NCI-H345 (cell line): ENCODE measurements at regions not wholly inside any gene's neighbourhood (a gene's known extent, or its start where the extent isn't known, plus 50 kb on each side); places are given as distances from the start of the nearest gene placed in this dataset.
A peak's percentile ranks its signal among the peaks of the same experiment; 100 is the strongest.
"Not testable (repeated sequence)": the region's sequence is repeated elsewhere in the genome, so short reads cannot be mapped to it uniquely, and the experiment has no call there.

Experiments
- DNase-seq: peaks from one replicate; lab custom pipeline; 2025; lab: John Stamatoyannopoulos, UW

DNA sequence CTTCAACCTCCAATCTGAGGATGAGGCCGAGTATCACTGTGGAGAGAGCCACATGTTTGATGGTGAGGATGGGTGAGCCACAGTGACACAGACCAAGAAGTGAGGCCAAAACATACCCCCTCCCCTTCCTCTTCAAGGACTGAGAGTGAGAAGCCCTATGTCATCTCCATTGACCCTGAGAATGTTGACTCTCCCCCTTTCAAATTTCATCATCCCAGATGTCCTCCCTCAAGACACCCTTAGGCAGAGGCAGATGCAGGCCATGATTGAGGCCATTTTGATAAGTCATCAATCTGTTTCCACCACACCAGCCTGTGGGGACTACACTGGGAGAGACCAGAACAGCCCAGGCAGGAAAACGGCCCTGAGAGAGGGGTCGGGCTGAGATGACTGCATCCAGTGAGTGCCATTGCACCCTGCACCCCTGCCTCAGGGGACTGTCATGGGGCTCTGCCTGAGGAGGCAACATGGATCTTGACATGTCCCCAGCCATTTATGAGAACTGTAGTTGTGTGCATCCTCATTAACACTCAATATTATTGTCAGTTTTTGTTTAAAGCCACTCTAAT is 84.2 kb upstream of the IGLL5 start:
- DNase-seq: no peak

DNA sequence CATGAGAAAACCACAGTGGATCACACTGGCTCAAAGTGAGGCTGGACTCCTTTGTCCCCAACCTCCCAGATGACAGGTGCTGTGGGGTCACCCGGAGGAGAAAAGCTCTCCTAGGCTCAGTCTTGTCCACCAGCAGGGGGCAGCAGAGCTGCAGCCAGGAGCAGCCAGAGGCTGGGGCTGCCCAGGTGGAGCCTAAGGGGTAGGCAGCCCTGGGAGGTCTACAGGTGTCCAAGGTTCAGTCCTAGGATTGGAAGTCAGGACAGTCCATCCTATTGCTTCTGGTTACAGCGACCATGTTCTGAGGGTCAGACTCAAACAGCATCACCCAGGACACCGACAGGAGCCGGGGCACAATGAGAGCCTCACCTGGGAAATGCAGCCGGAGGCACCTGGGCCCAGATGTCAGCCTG is 77.6 kb upstream of the IGLL5 start:
- peak; percentile 52 for DNase-seq

DNA sequence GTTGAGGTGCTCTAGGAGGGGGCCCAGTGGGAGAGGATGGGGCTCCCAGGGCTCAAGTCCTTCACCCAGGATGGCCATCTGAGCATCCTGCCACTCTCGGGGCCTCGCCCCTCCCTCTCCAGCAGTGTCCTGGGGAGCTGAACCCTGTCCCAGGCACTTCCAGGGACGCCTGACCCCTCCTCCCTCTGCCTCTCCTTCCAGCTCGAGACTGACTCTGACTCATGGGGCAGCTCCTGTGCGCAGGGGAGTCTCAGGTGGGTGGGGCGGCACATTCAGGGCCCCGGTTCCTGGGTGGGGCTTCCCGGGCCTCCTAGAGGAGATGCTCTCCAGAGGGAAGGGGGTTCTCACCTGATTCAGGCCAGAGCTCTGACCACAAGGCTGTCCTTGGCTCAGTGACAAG is 77.1 kb upstream of the IGLL5 start:
- DNase-seq: no peak

DNA sequence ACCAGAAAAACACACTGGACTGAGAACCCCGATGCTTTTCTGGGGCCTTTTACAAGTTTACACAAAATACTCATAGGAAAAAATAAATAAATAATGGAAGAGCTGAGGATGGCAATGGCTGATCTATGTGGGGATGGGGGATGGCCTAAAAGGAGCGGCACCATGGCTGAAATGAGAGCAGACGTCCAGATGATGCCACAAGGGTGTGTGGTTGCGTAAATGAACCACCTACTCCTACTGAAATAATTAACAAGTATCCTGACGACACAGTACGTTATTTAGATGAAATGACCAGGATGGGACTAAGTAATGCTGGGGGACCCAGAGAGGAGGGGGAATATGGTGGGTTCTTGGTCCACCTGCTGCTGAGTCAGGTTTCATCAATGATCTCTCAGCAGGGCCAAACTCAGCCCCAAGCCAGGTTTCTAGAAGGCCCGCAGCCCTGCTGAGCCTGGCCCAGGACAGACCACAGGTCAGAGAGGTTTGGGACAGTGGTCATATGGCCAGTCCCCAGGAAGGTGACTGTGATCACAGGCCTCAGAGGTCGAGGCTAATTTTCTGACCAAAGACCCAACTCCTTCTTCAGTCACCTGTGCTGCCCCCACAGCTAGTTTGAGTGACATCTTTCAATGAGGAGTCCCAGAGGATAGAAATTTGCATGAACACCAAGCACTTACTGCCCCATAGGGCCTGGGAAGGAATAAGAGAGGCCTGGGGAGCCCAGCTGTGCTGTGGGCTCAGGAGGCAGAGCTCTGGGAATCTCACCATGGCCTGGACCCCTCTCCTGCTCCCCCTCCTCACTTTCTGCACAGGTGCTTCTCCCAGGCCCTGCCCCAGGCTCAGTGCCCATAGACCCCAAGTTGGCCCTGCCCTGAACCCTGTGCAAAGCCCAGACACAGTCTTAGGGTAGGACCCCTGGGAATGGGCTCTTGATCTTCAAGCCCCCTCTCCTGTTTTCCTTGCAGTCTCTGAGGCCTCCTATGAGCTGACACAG is 76.3 kb upstream of the IGLL5 start:
- DNase-seq: no peak

DNA sequence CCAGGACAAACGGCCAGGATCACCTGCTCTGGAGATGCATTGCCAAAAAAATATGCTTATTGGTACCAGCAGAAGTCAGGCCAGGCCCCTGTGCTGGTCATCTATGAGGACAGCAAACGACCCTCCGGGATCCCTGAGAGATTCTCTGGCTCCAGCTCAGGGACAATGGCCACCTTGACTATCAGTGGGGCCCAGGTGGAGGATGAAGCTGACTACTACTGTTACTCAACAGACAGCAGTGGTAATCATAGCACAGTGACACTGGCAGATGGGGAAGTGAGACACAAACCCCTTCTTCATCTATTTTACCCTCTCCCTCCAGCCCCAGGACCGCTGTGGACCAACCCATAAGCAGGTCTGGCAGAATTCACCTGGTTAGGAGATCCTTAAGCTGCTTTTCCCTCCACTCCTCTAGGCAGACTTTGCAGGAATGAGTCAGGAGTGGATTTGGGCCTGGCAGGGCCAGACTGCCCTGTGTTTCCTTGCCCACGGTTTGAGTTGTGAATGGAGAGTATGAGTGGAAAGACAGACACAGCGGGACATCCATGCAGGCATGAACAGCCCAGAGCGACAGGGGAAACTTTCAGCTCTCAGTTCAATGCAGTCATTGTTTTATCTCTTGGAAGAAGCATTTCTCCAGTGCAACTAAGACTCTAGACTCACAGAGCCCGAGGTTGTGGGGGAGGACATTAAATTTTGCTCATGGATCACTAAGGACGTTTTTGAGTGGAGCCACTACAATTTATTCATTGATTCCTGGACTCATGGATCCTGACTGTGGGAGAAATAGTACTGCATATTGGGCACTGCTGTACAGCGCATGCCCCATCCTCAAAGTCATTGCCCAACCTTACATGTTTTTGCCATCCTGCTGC is 75.3 kb upstream of the IGLL5 start:
- no peak for DNase-seq

DNA sequence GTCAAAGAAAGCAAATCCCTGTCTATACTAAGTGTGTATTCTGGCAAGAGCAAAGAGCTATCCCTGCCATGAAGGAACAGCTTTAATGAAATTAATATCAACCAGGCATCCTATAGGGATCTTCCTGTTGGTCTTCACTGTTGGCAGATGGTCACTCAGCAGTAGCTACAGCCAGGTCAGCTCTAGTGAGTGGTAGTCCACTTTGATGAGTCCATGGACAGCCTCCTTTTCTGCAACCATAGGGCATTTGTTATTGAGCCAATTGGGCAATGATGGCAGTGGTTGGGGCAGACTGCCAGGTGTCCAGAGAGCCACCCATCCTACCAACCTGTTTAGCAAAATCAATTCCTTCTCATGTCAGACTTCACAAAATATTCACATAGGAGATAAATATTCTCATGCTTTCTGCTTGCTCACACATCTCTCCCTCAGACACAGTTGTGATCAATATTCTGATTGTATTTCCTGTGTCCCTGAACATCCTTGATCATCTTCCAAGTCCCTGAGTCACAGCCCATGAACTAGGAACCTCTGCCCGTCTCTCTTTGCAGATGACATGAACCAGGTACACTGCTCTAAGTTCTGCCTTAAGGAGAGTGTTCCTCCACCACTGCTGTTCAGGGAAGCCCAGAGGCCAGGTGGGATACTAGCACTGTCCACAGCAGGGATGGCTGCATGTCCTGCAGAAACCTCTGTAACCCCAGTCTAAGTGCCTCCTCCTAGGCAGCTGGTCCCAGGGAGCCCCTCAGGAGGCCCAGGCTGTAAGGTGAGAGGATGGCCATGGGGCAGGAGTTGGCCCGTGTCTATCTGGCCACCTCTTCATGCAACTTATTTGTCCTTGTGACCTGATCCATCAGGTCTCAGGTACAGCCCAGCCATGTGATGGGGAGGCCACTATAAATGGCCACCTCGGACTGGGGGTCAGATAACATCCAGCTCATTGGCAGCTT is 74.2 kb upstream of the IGLL5 start:
- no peak for DNase-seq

DNA sequence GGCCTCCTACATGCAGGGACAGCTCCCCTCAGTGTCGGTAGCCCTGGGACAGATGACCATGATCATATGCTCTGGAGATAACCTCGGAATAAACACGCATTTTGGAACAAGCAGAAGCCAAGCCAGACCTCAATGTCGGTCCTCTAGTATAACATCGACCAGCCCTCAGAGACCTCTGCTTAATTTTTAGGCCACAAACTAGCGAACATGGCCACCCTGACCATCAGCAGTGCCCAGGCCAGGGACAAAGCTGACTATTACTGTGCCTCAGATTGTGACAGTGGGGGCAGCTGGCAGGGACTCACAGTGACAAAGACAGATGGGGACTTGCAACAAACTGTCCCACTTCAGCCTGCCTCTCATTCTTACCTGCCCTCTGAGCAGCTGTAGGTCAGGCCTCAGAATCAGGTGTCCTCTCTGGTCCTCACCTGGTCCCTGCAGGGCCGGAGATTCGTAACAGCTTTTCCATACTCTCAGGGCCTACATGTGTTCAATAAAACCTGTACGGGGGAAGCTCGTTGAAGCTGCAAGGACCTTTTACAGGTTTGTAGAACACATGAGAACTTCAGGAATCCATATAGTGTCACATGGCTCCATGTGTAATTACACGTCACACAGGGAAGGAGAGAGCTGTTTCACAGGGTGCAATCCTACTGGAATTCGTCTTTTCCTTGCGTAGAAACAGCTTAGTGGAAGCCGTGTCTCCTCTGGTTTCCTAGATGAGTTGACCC is 72.8 kb upstream of the IGLL5 start:
- DNase-seq: no peak

DNA sequence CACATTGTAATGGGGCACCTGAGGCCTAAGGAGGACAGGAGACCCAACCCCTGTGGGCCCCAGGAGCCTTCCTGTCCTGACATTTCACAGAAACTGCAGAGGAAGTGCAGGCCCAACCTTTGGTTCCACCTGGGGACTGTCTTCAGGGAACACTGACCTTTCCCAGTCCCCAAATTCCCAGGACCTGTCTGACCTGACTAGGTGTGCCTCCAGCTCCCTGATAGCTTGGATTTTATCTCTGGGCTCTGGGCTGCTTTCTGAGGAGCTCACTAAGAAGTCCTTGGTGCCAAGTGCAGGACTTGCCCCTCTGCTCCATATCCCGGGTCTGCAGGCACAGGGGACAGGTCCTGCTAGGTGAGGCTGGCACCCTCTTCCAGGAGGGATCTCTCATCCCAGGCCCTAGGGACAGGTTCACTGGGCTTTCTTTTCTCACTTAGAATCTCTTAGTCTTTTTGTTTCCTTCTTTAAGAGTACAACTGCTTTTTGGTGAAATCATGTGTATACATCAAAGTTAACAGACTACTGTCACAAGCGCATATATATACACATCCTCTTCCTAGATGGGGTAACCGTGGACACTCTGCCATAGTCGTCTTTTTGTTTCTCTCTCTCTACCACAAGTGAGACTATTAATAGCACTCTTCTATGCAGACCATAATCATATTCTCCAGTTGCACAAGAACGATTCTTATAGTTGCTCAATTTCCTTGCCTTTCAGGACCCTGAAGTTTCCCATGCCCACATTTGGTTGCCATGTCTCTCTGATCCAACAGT is 72.0 kb upstream of the IGLL5 start:
- no peak for DNase-seq

DNA sequence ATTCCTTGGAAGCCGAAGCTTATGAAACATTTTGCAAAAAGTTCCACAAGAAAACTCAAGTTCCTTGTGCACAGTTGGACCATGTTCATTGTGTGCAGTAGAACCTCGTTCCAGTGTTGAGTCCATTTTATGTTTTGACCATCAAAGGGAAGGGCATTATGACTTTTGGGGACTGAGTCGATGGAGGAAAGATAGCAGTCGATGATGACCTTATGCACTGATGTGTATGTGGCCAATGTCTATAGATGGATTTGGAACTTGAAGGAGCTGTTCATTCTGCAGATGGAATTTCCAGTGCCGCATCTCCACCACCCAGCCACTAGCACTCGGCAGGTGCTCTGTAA is 71.5 kb upstream of the IGLL5 start:
- DNase-seq: no peak

DNA sequence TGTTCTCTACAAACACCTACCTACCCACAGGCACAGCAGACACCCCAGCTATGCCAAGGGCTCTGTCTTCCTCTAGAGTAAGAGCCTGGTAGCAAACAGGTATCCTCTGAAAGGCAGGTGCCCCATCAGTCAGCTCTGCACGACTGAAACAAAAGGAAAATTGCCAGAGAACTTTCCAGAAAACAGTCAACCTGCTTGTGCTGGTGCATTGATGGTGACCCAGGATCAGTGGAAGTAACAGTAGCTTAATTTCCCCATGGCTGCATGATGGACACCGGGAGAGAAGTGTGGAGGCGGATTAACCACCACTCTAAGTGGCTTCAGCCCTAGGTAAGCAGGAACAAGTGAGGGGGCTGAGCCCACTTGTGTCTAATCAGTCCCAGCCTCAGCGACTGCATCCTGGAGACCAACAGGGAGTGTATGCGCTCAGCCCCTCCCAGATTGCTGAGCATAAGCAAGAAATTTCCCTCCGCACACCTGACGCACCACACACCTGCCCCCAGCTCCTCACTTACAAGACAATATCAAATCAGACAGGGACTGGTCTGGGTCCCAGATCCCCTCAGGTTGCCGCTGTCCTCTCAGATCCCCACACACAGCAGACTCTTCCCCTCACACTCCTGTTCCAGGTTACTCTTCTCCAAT is 70.7 kb upstream of the IGLL5 start:
- no peak for DNase-seq

DNA sequence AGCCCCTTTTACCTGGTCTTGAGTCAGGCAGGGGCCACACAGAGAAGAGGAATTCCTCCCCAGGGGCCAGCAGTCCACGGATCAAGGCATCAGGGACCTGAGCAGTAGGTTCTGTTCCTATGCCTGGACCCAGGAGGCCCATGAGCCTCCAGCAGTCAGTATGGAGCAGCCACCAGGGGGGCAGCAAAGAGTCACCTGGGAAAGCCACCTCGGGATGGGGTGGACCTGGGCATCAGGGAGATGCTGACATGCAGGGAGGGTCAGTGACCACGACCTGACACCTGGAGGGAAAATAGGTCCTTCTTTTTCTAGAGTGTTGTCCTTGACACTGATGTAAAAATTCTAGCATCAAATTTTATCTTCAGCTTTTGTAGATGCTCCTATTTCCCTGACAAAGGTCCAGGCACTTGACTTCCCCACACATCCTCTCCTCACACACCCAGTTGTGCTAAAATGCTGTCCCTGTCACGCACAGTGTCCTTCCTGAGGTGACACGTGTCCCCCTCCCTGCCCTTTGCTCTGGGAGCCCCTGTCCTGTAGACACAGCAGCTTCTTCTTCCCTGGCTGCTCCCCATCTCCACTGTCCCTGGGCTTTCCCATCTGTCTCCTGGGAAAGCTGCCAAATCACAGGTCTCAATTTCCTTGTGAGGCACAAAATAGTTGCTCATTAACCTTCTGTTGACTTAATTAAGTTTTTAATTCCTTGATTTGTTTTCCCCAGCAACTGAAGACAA is 70.0 kb upstream of the IGLL5 start:
- DNase-seq: no peak

DNA sequence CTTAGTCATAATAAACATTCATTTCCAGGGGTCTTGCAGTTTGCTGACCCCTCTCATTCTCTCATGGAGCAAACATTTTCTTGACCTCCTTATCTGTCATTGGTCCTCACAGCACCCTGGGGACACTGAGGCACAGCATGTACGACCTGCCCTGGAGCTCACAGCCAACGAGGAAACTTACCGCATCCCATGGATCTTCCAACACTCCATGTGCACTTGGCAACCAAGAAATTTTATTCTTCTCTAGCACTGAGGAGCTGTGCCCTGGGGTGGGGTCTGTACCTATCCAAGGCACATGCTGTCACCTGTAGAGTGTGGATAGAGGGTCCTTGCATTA is 69.4 kb upstream of the IGLL5 start:
- no peak for DNase-seq

DNA sequence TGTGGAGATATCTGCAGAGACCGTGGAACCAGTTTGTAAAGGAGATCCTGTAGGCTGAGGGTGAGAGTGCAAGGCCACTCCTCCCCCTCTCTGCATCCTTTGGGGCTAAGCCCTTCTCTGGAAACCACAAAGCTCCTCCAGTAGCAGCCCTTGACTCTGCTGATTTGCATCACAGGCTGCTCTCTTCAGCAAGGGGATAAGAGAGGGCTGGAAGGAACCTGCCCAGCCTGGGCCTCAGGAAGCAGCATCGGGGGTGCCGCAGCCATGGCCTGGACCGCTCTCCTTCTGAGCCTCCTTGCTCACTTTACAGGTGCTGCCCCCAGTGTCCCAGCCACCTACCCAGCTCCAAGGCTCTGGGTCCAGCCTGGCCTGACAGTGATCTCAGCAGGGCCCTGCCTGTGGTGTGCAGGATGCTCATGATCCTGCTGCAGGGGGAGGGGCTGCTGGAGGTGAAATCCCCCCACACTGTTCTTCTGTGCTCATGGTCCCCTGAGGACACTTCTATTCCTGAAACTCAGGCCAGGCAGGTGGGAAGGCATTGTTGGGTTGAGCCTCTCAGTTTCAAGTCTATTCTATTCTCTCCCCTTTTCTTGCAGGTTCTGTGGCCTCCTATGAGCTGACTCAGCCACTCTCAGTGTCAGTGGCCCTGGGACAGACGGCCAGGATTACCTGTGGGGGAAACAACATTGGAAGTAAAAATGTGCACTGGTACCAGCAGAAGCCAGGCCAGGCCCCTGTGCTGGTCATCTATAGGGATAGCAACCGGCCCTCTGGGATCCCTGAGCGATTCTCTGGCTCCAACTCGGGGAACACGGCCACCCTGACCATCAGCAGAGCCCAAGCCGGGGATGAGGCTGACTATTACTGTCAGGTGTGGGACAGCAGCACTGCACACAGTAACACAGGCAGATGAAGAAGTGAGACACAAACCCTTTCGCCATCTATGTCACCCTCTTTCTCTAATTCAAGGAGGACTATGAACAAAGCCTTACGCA is 68.5 kb upstream of the IGLL5 start:
- no peak for DNase-seq

DNA sequence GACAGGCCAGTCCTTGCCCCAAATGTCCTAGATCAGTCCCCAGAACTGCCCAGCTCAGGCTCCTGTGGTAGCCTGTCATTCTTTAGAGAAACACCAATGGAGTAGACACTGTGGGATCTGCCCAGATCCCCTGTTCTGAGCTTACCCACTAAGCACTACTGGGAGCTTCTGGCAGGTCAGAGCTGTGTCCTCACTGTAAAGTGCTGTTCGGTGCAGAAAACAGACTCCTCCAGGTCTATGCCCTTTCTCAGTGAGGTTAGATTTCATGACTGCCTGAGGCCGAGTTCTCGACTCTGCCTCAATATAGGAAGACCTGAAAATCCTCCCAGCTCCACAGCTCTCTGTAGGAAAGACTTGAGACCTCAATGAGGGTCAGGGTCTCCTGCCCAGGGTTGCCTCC is 67.5 kb upstream of the IGLL5 start:
- no peak for DNase-seq

DNA sequence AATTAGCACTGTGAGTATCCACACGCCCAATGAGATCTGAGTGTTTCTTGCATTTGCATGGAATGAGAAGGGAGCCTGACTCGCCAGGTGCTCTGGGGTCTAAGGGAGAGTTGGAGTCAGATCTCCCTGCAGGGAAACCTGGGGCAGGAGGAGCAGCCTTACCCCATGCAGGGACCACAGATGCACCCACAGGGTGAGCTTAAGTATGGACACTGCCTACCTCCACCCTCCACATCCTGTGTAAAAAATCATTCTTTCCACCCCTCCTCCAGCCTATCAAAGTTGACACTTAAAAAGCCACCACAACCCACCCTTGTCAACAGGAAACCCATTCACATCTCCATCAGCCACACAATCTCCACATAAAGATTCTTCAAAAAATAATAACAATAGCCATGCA is 67.0 kb upstream of the IGLL5 start:
- DNase-seq: no peak

DNA sequence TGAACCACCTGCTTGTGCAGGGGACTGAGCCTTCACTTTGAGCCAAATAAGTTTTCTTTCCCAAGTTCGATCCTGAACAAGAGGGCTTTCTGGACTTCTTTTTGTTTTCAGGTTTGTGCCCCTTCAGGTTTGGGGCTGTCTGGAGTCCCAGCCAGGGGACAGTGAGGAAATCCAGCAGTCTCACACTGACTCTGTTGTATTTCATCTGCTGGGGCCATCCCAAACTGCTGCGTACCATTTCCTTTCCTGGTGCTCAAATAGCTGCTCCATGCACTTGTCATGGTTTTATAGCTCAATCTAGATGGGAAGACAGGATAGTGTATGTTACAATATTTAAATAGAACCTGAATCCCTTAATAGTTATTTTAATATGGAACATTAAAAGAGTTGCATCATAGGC is 66.3 kb upstream of the IGLL5 start:
- no peak for DNase-seq

DNA sequence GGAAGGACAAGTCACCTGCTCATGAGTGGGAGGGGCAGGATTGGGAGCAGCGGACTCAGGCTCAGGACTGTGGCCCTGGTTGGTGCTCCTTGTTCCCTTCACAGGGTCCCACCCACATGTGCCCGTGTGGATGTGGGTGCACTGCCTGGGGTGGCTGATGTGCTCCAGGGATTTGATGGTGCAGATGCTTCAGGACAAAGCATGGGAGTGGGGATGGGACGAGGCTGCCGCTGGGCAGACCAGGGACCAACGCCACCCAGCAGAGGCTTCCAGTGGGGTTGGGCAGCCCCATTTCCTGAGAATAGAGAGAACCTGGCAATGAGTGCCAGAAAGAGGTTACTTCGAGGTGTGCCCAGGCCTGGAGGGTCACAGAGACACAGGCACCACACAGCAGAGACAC is 65.5 kb upstream of the IGLL5 start:
- DNase-seq: no peak

DNA sequence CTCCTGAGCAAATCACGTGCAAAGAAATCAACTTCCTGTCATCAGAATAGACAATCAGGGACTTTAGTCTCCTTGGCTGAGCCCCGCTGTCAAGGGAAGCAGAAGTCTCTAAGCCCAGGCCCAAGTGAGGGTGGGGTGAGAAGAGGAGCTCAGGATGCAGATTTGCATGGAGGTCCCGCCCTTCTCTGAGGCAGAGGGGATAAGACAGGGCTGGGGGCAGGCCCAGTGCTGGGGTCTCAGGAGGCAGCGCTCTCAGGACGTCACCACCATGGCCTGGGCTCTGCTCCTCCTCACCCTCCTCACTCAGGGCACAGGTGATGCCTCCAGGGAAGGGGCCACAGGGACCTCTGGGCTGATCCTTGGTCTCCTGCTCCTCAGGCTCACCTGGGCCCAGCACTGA is 65.1 kb upstream of the IGLL5 start:
- not testable (repeated sequence) for DNase-seq
